ENCODE measurements at regions not wholly inside any gene's neighbourhood (a gene's known extent, or its start where the extent isn't known, plus 50 kb on each side); places are given as distances from the start of the nearest gene placed in this dataset.
"Not testable (repeated sequence)": the region's sequence is repeated elsewhere in the genome, so short reads cannot be mapped to it uniquely, and the experiment has no call there.

- no peak for DNase-seq (ENCODE audit: low read depth, low spot score)
Measured at GRCh38 chr3:82509106-82509842, 747.8 kb upstream of the GBE1 start.

- DNase-seq (ENCODE audit: low read depth, low spot score), result no peak
Measured at GRCh38 chr3:82506204-82506603, 744.8 kb upstream of the GBE1 start.

- DNase-seq (ENCODE audit: low read depth, low spot score), result no peak
Measured at GRCh38 chr3:82505079-82505756, 743.8 kb upstream of the GBE1 start.

- no peak for DNase-seq (ENCODE audit: low read depth, low spot score)
Measured at GRCh38 chr3:82498186-82498585, 736.7 kb upstream of the GBE1 start.

- no peak for DNase-seq (ENCODE audit: low read depth, low spot score)
Measured at GRCh38 chr3:82496890-82497560, 735.6 kb upstream of the GBE1 start.

- DNase-seq (ENCODE audit: low read depth, low spot score), result no peak
Measured at GRCh38 chr3:82495655-82496054, 734.2 kb upstream of the GBE1 start.

- no peak for DNase-seq (ENCODE audit: low read depth, low spot score)
Measured at GRCh38 chr3:82494977-82495489, 733.6 kb upstream of the GBE1 start.

- DNase-seq (ENCODE audit: low read depth, low spot score), result no peak
Measured at GRCh38 chr3:82493858-82494257, 732.4 kb upstream of the GBE1 start.

- no peak for DNase-seq (ENCODE audit: low read depth, low spot score)
Measured at GRCh38 chr3:82475306-82475705, 713.9 kb upstream of the GBE1 start.

- DNase-seq (ENCODE audit: low read depth, low spot score), result no peak
Measured at GRCh38 chr3:82474711-82475110, 713.3 kb upstream of the GBE1 start.

GRCh38 chr3:82473864-82474541 is 712.6 kb upstream of the GBE1 start:
- no peak for DNase-seq (ENCODE audit: low read depth, low spot score)

GRCh38 chr3:82467051-82467450 is 705.6 kb upstream of the GBE1 start:
- DNase-seq (ENCODE audit: low read depth, low spot score), result no peak

- no peak for DNase-seq (ENCODE audit: low read depth, low spot score)
Measured at GRCh38 chr3:82462977-82463376, 701.5 kb upstream of the GBE1 start.

GRCh38 chr3:82461049-82461889 is 699.8 kb upstream of the GBE1 start:
- DNase-seq (ENCODE audit: low read depth, low spot score), result no peak

- DNase-seq (ENCODE audit: low read depth, low spot score), result no peak
Measured at GRCh38 chr3:82448320-82448719, 686.9 kb upstream of the GBE1 start.

GRCh38 chr3:82428821-82429220 is 667.4 kb upstream of the GBE1 start:
- not testable (repeated sequence) for DNase-seq (ENCODE audit: low read depth, low spot score)

GRCh38 chr3:82424031-82424339 is 662.5 kb upstream of the GBE1 start:
- no peak for DNase-seq (ENCODE audit: low read depth, low spot score)

- no peak for DNase-seq (ENCODE audit: low read depth, low spot score)
Measured at GRCh38 chr3:82423268-82424030, 662.0 kb upstream of the GBE1 start.

- DNase-seq (ENCODE audit: low read depth, low spot score), result no peak
Measured at GRCh38 chr3:82416830-82417229, 655.4 kb upstream of the GBE1 start.

GRCh38 chr3:82416349-82416748 is 654.9 kb upstream of the GBE1 start:
- no peak for DNase-seq (ENCODE audit: low read depth, low spot score)

- no peak for DNase-seq (ENCODE audit: low read depth, low spot score)
Measured at GRCh38 chr3:82413171-82413570, 651.7 kb upstream of the GBE1 start.

All from brain pericyte (primary cell).